ENCODE measurements at regions not wholly inside any gene's neighbourhood (a gene's known extent, or its start where the extent isn't known, plus 50 kb on each side); places are given as distances from the start of the nearest gene placed in this dataset.

- no peak for DNase-seq
- H3K36me3 ChIP-seq: no peaks in the 10 kb centered on the region
- no peaks in the 10 kb centered on the region for H3K27me3 ChIP-seq
- H3K4me3 ChIP-seq: no peak overlapping the region
- 75 to 83% methylated on average over 9 of the region's 9 CpGs for WGBS, 2 donors
- no peaks in the 10 kb centered on the region for H3K9me3 ChIP-seq
- intact Hi-C loops (cut with DNase I): no loop called here
- H3K4me1 ChIP-seq: peaks cover 0 to 22% (median 16%) of the 10 kb centered on the region in 4 donors
- TF ChIP-seq, protein P1, sequence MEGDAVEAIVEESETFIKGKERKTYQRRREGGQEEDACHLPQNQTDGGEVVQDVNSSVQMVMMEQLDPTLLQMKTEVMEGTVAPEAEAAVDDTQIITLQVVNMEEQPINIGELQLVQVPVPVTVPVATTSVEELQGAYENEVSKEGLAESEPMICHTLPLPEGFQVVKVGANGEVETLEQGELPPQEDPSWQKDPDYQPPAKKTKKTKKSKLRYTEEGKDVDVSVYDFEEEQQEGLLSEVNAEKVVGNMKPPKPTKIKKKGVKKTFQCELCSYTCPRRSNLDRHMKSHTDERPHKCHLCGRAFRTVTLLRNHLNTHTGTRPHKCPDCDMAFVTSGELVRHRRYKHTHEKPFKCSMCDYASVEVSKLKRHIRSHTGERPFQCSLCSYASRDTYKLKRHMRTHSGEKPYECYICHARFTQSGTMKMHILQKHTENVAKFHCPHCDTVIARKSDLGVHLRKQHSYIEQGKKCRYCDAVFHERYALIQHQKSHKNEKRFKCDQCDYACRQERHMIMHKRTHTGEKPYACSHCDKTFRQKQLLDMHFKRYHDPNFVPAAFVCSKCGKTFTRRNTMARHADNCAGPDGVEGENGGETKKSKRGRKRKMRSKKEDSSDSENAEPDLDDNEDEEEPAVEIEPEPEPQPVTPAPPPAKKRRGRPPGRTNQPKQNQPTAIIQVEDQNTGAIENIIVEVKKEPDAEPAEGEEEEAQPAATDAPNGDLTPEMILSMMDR (IDR thresholded peaks at IDR 0.05): no peak
- TF ChIP-seq POLR2A (IDR thresholded peaks at IDR 0.05) (no peak), EP300 (IDR thresholded peaks at IDR 0.05) (no peak), POLR2AphosphoS5 (IDR thresholded peaks at IDR 0.05) (no peak)
- H3K27ac ChIP-seq: peak overlapping the region in 3 of 4 donors; percentile 61 to 78 (median 77)
Observed at GRCh38 chr22:47534804-47535410, 772.5 kb downstream of the TBC1D22A start.

- DNase-seq: no peak
Observed at GRCh38 chr22:47533961-47534803, 771.7 kb downstream of the TBC1D22A start.

GRCh38 chr22:47517062-47517461 lies 754.6 kb downstream of the TBC1D22A start:
- TF ChIP-seq POLR2AphosphoS5 (IDR thresholded peaks at IDR 0.05): no peak
- no peak for TF ChIP-seq EP300 (IDR thresholded peaks at IDR 0.05)
- TF ChIP-seq, protein P1 (IDR thresholded peaks at IDR 0.05): no peak
- TF ChIP-seq POLR2A (IDR thresholded peaks at IDR 0.05): no peak
- intact Hi-C loops (cut with DNase I): no loop called here
- DNase-seq: no peak
- Histone ChIP-seq H3K36me3 (no peaks in the 10 kb centered on the region), H3K27me3 (no peaks in the 10 kb centered on the region), H3K9me3 (no peaks in the 10 kb centered on the region), H3K4me1 (no peaks in the 10 kb centered on the region), H3K27ac (no peak overlapping the region), H3K4me3 (no peak overlapping the region)
- 50 to 68% methylated on average over 1 of the region's 1 CpG for WGBS, 2 donors

More at GRCh38 chr22:47533961-47534803, 771.7 kb downstream of the TBC1D22A start:
- H3K9me3 ChIP-seq: no peaks in the 10 kb centered on the region
- H3K36me3 ChIP-seq: no peaks in the 10 kb centered on the region
- no peaks in the 10 kb centered on the region for H3K27me3 ChIP-seq
- peaks cover 0 to 22% (median 16%) of the 10 kb centered on the region in 4 donors for H3K4me1 ChIP-seq
- no peak overlapping the region for H3K4me3 ChIP-seq
- peak overlapping the region in 3 of 4 donors; percentile 61 to 78 (median 77) for H3K27ac ChIP-seq
- 69 to 71% methylated on average over 11 of the region's 11 CpGs for WGBS, 2 donors
- intact Hi-C loops (cut with DNase I): no loop called here
- TF ChIP-seq EP300 (IDR thresholded peaks at IDR 0.05): no peak
- TF ChIP-seq, protein P1 (IDR thresholded peaks at IDR 0.05): no peak
- TF ChIP-seq POLR2A (IDR thresholded peaks at IDR 0.05): no peak
- TF ChIP-seq POLR2AphosphoS5 (IDR thresholded peaks at IDR 0.05): peak in 1 of 4 donors; percentile 45

DNA sequence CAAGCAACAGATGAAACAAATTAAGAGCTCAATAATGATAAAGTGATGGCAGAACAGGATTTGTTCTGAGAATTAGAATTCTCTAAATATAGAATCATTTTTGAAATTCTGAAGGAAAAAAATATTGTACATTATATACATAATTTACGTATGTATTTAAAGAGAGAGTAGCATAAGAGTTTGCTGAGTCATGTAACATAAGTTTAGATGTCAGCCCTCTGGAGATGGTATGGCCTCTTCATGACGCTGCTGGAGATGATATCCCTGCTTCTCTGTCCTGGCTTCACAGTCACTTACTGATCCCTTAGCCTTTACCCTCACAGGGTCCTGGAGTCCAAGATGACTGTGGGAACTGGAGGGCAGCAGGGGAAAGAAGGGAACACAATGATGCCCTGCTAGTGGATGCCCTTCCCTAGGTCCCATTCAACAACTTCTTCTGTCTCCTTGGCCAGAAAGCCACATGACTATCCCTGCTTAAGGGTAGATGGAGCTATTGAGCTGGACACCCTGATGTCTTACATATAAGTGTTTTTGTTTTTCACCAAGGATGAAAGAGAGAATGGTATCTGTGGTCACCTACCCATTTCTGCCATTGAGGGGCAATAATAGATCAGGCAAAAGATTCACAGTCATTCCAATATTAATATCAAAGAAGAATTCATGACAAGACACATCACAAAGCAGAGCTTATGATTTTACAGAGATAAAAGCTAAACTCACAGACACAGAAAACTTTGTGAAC lies 753.1 kb downstream of the TBC1D22A start:
- DNase-seq: no peak
- Histone ChIP-seq H3K36me3 (no peaks in the 10 kb centered on the region), H3K4me1 (no peaks in the 10 kb centered on the region), H3K27ac (no peak overlapping the region), H3K4me3 (no peak overlapping the region), H3K9me3 (no peaks in the 10 kb centered on the region), H3K27me3 (no peaks in the 10 kb centered on the region)
- WGBS, 2 donors: 80 to 87% methylated on average over 2 of the region's 2 CpGs
- intact Hi-C loops (cut with DNase I): no loop called here
- TF ChIP-seq, protein P1 (IDR thresholded peaks at IDR 0.05): no peak
- no peak for TF ChIP-seq EP300 (IDR thresholded peaks at IDR 0.05)
- TF ChIP-seq POLR2A (IDR thresholded peaks at IDR 0.05): no peak
- no peak for TF ChIP-seq POLR2AphosphoS5 (IDR thresholded peaks at IDR 0.05)
